CD4-positive, alpha-beta T cell treated with Interleukin-4 for 4 hours (primary cell): ENCODE measurements at regions not wholly inside any gene's neighbourhood (a gene's known extent, or its start where the extent isn't known, plus 50 kb on each side); places are given as distances from the start of the nearest gene placed in this dataset.

ENCODE experiments used
- DNase-seq: peaks from one replicate; pipeline ENCODE4 v3.0.0-alpha.2; 2020

GRCh38 chr11:8340296-8340695 is 76.6 kb upstream of the LMO1 start:
- DNase-seq, result no peak

GRCh38 chr11:8339592-8340022 is 75.9 kb upstream of the LMO1 start:
- DNase-seq, result no peak

GRCh38 chr11:8338138-8338537 is 74.5 kb upstream of the LMO1 start:
- DNase-seq, result peak; percentile 4

GRCh38 chr11:8337130-8337795 is 73.6 kb upstream of the LMO1 start:
- no peak for DNase-seq

GRCh38 chr11:8336356-8337129 is 72.9 kb upstream of the LMO1 start:
- DNase-seq, result no peak

- no peak for DNase-seq
Observed at GRCh38 chr11:8335683-8336082, 72.0 kb upstream of the LMO1 start.

GRCh38 chr11:8335186-8335585 is 71.5 kb upstream of the LMO1 start:
- DNase-seq, result no peak

DNA sequence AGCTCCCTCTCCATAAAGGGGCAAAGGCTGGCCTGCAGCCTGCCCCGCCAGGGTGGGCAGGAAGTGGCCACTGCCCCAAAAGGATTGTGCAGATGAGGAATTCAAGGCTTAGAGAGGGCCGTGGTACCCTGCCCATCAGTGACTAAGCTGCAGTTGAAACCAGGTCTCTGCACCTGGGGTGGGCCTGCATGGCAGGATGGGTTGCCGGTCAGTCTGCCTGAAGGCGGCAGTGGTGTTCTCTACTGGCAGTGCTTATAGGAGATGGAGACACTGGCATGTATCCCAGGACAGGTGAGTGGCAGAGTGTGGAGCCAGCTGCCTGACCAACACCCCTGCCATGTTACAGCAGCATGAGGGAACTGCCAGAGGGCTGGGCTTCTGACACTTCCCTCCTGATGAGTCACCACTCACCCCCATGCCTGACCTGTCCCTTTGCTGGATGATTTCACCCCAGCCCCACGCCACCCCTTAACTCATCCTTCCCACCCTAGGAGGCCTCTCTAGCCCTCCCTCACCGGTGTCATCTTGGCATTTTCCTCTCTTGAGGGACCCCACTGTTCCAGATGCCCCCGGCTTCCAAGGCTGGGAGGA is 70.2 kb upstream of the LMO1 start:
- no peak for DNase-seq

- DNase-seq, result no peak
Observed at GRCh38 chr11:8333376-8333775, 69.7 kb upstream of the LMO1 start.

- no peak for DNase-seq
Observed at GRCh38 chr11:8332891-8333290, 69.2 kb upstream of the LMO1 start.

DNA sequence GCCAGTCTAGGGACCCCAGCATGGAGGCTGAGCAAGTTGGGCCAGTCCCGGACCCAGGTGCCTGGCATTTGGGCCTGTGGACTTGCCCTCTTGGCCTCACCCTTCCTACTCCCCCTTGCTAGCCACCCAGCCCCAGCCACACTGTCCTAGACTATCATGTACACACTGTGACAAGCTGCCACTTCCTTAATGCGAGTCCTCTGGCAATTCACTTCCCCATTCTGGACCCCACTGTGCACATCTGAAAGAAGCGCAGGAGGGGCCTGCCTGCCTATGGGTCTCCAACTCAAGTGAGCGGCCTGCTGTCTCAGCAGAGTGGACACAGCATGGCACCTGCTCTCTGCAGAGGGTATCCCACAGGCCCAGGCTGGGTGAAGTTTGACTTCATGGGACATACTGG is 68.5 kb upstream of the LMO1 start:
- DNase-seq, result no peak

- DNase-seq, result no peak
Observed at GRCh38 chr11:8331767-8332166, 68.1 kb upstream of the LMO1 start.

GRCh38 chr11:8330896-8331295 is 67.2 kb upstream of the LMO1 start:
- DNase-seq, result no peak

DNA sequence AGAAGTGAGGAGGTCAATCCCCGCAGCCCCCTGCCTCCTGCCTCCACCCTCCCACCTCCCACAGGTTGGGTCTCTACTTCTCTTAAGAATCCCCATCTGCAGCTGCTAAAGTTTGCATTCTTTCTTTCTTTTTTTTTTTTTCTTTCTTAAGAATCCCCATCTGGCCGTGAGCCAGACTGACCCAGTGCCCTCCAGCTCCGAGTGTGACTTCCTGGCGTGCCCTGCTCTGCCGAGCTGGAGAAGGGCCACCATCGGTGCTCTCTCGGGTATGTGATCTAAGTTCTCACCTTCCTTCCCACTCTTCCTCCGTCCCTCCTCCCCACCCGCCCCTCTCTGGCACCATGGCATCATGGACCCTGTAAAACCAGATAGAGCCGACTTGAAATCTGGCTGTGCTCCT is 66.7 kb upstream of the LMO1 start:
- no peak for DNase-seq

DNA sequence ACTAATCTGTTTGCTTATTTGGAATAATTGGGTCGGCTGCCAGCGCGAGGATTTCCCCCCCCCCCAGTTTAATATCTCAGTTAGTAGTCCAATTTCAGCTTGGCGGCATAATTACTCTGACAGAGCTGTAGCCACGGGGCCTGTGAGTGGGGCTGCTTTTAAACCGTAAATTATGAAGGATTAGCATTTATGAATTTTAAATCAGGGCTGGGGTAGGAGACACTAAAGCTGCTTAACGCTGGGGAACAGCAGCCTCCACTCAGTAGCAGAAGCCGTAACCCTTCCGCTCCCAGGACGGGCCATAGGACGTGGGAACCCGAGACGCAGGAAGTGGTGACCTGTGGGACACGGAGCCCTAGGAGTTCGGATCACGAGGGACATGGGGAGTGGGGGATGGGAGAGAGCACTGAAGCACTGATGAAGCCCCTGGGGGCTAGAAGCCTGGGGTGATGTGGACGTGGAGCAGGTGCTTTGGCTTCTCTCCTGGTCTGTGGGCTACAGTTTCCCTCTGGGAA is 66.2 kb upstream of the LMO1 start:
- DNase-seq, result no peak

GRCh38 chr11:8329336-8329735 is 65.7 kb upstream of the LMO1 start:
- no peak for DNase-seq

DNA sequence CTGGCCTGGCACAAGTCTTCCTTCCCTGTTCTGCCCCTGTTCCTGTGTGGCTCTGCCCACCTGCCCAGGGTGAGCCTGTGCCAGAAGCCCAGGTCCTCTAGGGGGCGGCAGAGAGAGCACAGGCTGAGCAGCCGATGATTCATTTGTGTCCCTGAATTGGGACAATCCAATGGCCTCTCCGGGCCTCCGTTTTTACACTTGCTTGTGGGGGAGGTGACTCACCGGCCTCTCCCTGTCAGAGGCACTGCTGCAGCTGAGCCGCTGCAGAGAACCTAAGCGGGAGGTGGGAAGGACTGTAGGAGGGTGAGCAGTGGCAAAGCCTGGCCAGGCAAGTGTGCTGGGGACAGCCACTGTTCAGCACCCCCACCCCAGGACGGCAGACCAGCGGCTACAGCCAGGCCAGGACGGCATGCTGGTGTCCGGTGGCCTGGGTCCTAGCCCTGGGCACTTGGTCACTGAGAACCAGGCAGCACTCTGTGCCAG is 65.2 kb upstream of the LMO1 start:
- peak; percentile 39 for DNase-seq

DNA sequence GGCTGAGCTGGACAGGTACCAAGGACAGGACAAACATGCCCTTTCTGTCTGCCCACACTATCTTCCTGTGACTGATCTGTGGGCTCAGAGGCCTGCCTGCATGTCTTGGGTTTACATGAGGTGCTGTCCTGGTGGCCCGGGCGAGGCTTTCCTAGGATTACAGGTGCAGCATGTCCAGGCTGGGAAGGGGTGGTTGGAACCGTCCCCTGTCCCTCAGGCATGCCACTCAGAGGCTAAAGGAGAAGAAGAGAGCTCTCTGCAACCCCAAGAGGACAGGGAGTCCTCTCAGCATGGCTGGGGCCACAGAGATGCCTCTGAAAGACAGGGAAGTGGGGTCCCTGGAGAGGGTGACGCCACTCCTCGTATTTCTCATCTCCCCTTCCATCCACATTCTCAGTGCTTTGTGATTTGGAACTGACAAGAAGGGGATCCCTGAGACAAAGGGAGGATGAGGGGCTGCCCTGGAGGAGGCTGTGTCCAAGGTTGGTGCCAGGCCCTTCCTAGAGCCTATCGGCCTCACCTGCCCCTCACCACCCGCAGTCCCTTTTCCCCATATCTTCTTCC is 64.6 kb upstream of the LMO1 start:
- no peak for DNase-seq

GRCh38 chr11:8327761-8328192 is 64.1 kb upstream of the LMO1 start:
- peak; percentile 2 for DNase-seq

DNA sequence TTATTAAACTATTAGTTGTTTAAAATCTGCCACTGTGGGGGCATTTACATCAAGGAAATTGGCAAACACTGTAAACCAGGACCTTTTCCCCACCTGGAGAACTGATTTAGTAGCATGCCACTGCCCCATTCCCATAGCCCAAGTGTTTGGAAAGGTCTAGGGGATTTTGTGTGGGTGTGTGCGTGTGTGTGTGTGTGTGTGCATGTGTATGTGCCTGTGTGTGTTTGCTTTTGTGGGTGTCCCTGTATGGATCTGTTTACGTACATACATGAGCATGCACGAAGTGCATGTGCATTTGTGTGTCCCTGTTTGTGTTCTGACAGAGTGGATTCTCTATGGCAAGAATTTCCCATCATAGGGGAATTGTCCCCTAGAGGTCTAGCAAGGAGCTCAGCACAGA is 62.7 kb upstream of the LMO1 start:
- DNase-seq, result no peak

- DNase-seq, result no peak
Observed at GRCh38 chr11:8325591-8326304, 62.1 kb upstream of the LMO1 start.

DNA sequence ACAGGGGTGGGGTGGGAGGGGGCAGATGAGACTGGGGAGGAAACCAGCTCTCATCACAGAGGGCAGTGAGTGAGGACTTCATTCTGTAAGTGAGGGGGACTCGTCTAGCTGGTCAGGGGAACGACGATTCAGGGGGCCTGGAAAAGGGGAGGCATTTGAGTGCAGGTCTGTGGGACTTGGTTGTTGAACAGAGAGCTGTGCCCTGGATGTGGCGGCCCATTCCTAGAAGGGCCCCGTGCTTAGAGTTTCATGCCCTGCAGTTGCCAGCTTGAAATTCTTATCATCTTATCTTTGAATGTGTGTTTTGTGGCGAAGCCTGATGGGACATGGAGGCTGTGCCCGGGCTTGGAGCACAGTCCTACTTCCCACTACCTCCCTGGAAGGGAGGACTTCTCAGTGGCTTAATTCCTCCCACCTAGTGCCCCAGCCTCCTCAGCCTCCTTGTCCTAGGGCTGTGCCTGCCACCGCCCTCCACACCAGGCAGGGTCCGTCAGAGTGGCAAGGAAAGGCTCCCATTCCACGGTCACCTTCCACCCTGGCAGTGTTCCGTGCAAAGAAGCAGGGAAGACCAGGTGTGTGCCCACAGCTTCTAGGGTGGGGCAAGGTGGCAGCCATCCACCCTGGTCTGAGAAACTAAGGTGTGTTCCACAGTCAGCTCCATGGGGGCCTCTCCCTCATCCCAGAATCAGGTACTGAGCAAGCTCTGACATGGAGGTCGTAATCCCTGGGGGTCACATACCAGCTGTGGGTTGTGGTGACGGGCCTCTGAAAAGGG is 59.7 kb upstream of the LMO1 start:
- DNase-seq, result no peak
